ENCODE measurements at regions not wholly inside any gene's neighbourhood (a gene's known extent, or its start where the extent isn't known, plus 50 kb on each side); places are given as distances from the start of the nearest gene placed in this dataset.

DNA sequence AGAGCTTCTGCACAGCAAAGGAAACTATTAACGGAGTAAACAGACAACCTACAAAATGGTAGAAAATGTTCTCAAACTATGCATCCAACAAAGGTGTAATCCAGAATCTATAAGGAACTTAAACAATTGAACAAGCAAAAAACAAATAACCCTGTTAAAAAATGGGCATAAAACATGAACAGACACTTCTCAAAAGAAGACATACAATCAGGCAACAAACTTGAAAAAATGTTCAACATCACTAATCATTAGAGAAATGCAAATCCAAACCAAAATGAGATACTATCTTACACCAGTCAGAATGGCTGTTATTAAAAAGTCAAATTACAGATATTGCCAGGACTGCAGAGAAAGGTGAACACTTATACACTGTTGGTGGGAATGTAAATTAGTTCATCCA is 309.6 kb upstream of the KLF3 start:
- Histone ChIP-seq H3K4me1 (no peaks in the 10 kb centered on the region), H3K27ac (no peak overlapping the region), H3K27me3 (no peaks in the 10 kb centered on the region), H3K4me3 (no peak overlapping the region), H3K4me2 (no peak overlapping the region), H3K9ac (no peak overlapping the region), H3K9me3 (peaks cover 12% of the 10 kb centered on the region), H3K36me3 (no peaks in the 10 kb centered on the region), H4K20me1 (no peaks in the 10 kb centered on the region)
- no peak for TF ChIP-seq Cebpa-rat (IDR thresholded peaks at IDR 0.05)

GRCh38 chr4:38354872-38355271 is 309.1 kb upstream of the KLF3 start:
- Histone ChIP-seq H3K4me1 (no peaks in the 10 kb centered on the region), H3K27me3 (no peaks in the 10 kb centered on the region), H3K4me3 (no peak overlapping the region)

DNA sequence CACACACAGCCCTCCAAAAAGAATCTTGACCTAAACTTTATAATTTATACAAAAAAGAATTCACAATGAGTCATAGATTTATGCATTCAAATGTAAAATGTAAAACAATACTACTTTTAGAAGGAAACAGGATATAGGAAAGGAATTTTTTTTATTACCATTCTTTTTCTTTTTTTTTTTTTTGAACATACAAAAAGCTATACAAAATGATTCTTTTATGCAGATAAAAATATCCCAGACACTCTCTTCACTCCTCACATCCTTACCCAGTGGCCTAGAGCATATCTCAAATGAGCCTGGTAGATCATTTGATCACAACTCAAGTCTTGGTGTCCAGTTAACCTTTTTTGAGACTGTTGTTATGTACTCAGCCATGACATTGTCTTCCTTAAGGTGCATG is 307.3 kb upstream of the KLF3 start:
- Histone ChIP-seq H3K9me3 (peaks cover 12% of the 10 kb centered on the region), H4K20me1 (no peaks in the 10 kb centered on the region), H3K27me3 (no peaks in the 10 kb centered on the region), H3K4me1 (no peaks in the 10 kb centered on the region), H3K9ac (no peak overlapping the region), H3K4me2 (no peak overlapping the region), H3K4me3 (no peak overlapping the region), H3K27ac (no peak overlapping the region), H3K36me3 (no peaks in the 10 kb centered on the region)
- TF ChIP-seq Cebpa-rat (IDR thresholded peaks at IDR 0.05): no peak

More at GRCh38 chr4:38354872-38355271, 309.1 kb upstream of the KLF3 start:
- peaks cover 12% of the 10 kb centered on the region for H3K9me3 ChIP-seq
- no peaks in the 10 kb centered on the region for H4K20me1 ChIP-seq
- no peak overlapping the region for H3K4me2 ChIP-seq
- no peak overlapping the region for H3K9ac ChIP-seq
- no peak overlapping the region for H3K27ac ChIP-seq
- no peaks in the 10 kb centered on the region for H3K36me3 ChIP-seq
- no peak for TF ChIP-seq Cebpa-rat (IDR thresholded peaks at IDR 0.05)

DNA sequence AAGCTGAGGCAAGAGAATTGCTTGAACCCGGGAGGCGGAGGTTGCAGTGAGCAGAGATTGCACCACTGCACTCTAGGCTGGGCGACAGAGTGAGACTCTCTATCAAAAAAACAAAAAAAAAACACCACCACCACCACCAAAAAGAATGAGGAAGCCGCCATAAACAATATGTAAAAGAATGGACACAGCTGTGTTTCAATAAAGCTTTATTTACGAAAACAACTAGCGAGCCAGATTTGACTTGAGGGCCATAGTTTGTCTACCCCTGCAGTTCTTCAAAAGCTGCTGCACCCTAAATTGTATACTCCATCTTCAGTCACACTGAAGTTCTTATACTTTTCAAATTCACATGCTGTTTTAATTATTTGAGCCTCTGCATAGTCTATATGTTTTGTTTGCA is 306.5 kb upstream of the KLF3 start:
- H3K9me3 ChIP-seq: peaks cover 12% of the 10 kb centered on the region
- no peaks in the 10 kb centered on the region for H3K27me3 ChIP-seq
- no peaks in the 10 kb centered on the region for H4K20me1 ChIP-seq
- no peak for TF ChIP-seq Cebpa-rat (IDR thresholded peaks at IDR 0.05)
- H3K36me3 ChIP-seq: no peaks in the 10 kb centered on the region
- H3K9ac ChIP-seq: no peak overlapping the region
- H3K4me3 ChIP-seq: no peak overlapping the region
- H3K4me1 ChIP-seq: no peaks in the 10 kb centered on the region
- H3K4me2 ChIP-seq: no peak overlapping the region
- no peak overlapping the region for H3K27ac ChIP-seq

GRCh38 chr4:38359113-38359512 is 304.9 kb upstream of the KLF3 start:
- Histone ChIP-seq H3K4me3 (no peak overlapping the region), H3K9me3 (peaks cover 10% of the 10 kb centered on the region), H3K27ac (no peak overlapping the region), H3K4me1 (no peaks in the 10 kb centered on the region), H4K20me1 (no peaks in the 10 kb centered on the region), H3K9ac (no peak overlapping the region), H3K4me2 (no peak overlapping the region), H3K36me3 (no peaks in the 10 kb centered on the region), H3K27me3 (no peaks in the 10 kb centered on the region)
- no peak for TF ChIP-seq Cebpa-rat (IDR thresholded peaks at IDR 0.05)

- H3K36me3 ChIP-seq: no peaks in the 10 kb centered on the region
- H3K4me3 ChIP-seq: no peak overlapping the region
- H3K9me3 ChIP-seq: peaks cover 1% of the 10 kb centered on the region; the same call in 1 of the 2 replicates
- H4K20me1 ChIP-seq: no peaks in the 10 kb centered on the region
- no peak overlapping the region for H3K9ac ChIP-seq
- no peak for TF ChIP-seq Cebpa-rat (IDR thresholded peaks at IDR 0.05)
- no peaks in the 10 kb centered on the region for H3K27me3 ChIP-seq
- no peak overlapping the region for H3K4me2 ChIP-seq
- H3K27ac ChIP-seq: no peak overlapping the region
- no peaks in the 10 kb centered on the region for H3K4me1 ChIP-seq
These were observed 303.8 kb upstream of the KLF3 start for GRCh38 chr4:38360201-38360600.

GRCh38 chr4:38364383-38364963 is 299.5 kb upstream of the KLF3 start:
- H3K27me3 ChIP-seq: no peaks in the 10 kb centered on the region
- H3K9me3 ChIP-seq: no peaks in the 10 kb centered on the region
- no peaks in the 10 kb centered on the region for H4K20me1 ChIP-seq

DNA sequence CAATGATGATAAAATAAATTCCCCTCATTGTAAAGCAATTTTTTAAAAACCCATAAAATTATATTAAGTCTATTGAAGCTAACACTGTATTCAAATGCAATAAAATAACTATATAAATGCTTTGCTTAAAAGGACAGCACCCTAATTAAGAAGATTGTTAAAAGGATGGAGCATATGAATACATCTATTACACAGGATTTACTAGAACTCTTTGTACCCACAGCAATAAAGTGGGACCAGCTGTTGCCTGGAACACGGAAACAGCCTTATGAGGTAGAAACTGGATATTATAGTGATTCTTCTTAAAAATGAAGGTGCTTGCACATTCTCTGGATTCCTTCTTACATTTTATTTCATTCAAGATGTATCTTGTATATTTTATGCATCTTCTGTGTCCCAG is 298.7 kb upstream of the KLF3 start:
- no peak overlapping the region for H3K4me2 ChIP-seq
- no peak overlapping the region for H3K4me3 ChIP-seq
- H3K27ac ChIP-seq: no peak overlapping the region
- TF ChIP-seq Cebpa-rat (IDR thresholded peaks at IDR 0.05): no peak
- no peaks in the 10 kb centered on the region for H4K20me1 ChIP-seq
- H3K36me3 ChIP-seq: no peaks in the 10 kb centered on the region
- no peaks in the 10 kb centered on the region for H3K9me3 ChIP-seq
- no peaks in the 10 kb centered on the region for H3K4me1 ChIP-seq
- no peak overlapping the region for H3K9ac ChIP-seq
- H3K27me3 ChIP-seq: no peaks in the 10 kb centered on the region

More at GRCh38 chr4:38364383-38364963, 299.5 kb upstream of the KLF3 start:
- no peaks in the 10 kb centered on the region for H3K36me3 ChIP-seq
- TF ChIP-seq Cebpa-rat (IDR thresholded peaks at IDR 0.05): no peak
- no peak overlapping the region for H3K9ac ChIP-seq
- H3K4me2 ChIP-seq: no peak overlapping the region
- H3K4me1 ChIP-seq: no peaks in the 10 kb centered on the region
- H3K27ac ChIP-seq: no peak overlapping the region
- H3K4me3 ChIP-seq: no peak overlapping the region

GRCh38 chr4:38365748-38366310 is 298.2 kb upstream of the KLF3 start:
- no peak overlapping the region for H3K9ac ChIP-seq
- H3K9me3 ChIP-seq: no peaks in the 10 kb centered on the region
- H4K20me1 ChIP-seq: no peaks in the 10 kb centered on the region
- TF ChIP-seq Cebpa-rat (IDR thresholded peaks at IDR 0.05): no peak
- no peaks in the 10 kb centered on the region for H3K27me3 ChIP-seq
- no peak overlapping the region for H3K4me3 ChIP-seq
- no peaks in the 10 kb centered on the region for H3K4me1 ChIP-seq
- H3K27ac ChIP-seq: no peak overlapping the region
- no peak overlapping the region for H3K4me2 ChIP-seq
- H3K36me3 ChIP-seq: no peaks in the 10 kb centered on the region

DNA sequence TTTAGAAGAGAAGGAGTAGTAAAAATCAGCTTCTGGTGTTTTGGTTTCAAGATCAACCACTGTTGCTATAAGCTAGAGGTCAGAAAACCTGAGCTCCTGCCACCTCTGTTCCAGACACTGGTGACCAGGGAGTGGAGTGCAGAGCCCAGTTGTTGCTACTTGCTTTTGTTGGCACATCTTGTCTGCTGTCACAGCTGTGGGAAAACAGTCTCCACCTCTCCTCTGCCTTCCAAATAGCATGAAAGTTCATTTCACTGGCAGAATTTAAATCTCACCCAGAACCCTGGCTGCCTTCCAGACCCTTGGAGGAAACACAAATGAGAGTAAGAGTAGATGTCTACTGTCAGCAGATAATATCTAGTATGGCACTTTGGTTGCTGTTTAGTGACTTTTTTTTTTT is 297.5 kb upstream of the KLF3 start:
- H3K4me1 ChIP-seq: no peaks in the 10 kb centered on the region
- no peak for TF ChIP-seq Cebpa-rat (IDR thresholded peaks at IDR 0.05)
- H3K27ac ChIP-seq: no peak overlapping the region
- H3K4me3 ChIP-seq: no peak overlapping the region
- H3K9ac ChIP-seq: no peak overlapping the region
- no peaks in the 10 kb centered on the region for H3K27me3 ChIP-seq
- no peaks in the 10 kb centered on the region for H3K9me3 ChIP-seq
- H3K4me2 ChIP-seq: no peak overlapping the region
- H3K36me3 ChIP-seq: no peaks in the 10 kb centered on the region
- no peaks in the 10 kb centered on the region for H4K20me1 ChIP-seq

DNA sequence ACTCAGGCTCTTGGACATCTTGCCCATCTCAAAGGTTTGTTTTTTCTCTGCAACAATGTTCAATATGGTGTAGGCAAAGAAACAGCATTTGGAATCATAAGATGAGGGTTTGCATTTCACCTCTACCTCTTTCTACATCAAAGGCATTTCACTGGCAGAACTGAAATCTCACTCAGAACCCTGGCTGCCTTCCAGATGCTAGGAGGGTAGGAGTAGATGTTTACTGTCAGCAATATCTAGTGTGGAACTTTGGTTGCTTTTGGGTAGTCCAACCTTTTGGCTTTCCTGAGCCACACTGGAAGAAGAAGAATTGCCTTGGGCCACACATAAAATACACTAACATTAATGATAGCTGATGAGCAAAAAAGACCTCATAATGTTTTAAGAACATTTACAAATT is 297.0 kb upstream of the KLF3 start:
- Histone ChIP-seq H4K20me1 (no peaks in the 10 kb centered on the region), H3K27me3 (no peaks in the 10 kb centered on the region), H3K4me3 (no peak overlapping the region), H3K4me1 (no peaks in the 10 kb centered on the region), H3K27ac (no peak overlapping the region), H3K9me3 (no peaks in the 10 kb centered on the region), H3K4me2 (no peak overlapping the region), H3K9ac (no peak overlapping the region), H3K36me3 (no peaks in the 10 kb centered on the region)
- TF ChIP-seq Cebpa-rat (IDR thresholded peaks at IDR 0.05): no peak
